ENCODE measurements at regions not wholly inside any gene's neighbourhood (a gene's known extent, or its start where the extent isn't known, plus 50 kb on each side); places are given as distances from the start of the nearest gene placed in this dataset.

DNA sequence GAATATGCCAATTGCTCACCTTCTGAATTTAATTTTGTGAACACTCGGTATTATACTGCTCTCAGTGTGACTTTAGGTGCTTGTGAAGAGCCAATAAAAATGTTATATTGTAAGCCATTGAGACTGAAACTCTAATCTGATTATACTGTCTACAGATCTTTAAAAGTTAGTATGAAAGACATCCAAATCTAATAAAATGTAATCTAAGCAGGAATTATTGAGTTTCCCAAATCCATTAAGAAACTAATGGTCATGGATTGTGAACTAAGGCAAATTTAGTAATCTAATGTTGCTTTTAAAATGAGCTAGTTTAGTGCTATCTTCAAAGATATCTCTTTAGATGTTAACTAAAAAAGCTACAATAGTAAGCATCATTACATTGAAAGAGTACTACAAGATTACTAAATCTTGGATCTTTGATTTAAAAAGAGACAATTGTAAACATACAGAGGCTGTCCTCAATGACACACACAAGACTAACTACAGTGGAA, 1132.4 kb upstream of the B3GALT2 start:
- H3K4me3 ChIP-seq (ENCODE audit: low read depth, low read length), result no peak overlapping the region
- ChIA-PET POLR2A (no interaction called here), CTCF (no interaction called here)
- no peak for TF ChIP-seq CTCF (IDR thresholded peaks at IDR 0.05; ENCODE audit: insufficient read depth, low read length, missing control alignments)
- DNase-seq (ENCODE audit: low read depth, low spot score), result no peak

DNA sequence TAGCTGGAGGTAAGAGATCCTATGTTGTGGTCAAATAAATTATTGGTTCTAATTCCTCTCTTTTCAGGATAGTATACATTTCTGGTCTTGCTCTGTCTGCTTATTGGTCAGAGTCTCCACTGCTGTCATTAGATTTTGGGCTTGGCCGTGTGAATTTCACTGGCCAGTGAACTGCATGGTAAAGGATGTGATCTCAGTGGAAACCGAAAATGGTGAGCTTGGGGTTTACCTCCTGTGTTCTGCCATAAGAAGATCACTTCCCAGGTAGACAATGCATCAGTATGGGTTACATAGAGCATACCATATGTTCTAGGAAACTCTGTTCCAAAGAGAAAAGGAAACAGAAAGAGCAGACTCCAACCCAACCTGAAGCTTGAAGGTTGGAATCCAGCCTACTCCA, 1123.3 kb upstream of the B3GALT2 start:
- TF ChIP-seq CTCF (IDR thresholded peaks at IDR 0.05; ENCODE audit: insufficient read depth, low read length, missing control alignments), result no peak
- CTCF ChIA-PET, result no interaction called here
- no peak for DNase-seq (ENCODE audit: low read depth, low spot score)
- POLR2A ChIA-PET, result no interaction called here
- H3K4me3 ChIP-seq (ENCODE audit: low read depth, low read length), result no peak overlapping the region

DNA sequence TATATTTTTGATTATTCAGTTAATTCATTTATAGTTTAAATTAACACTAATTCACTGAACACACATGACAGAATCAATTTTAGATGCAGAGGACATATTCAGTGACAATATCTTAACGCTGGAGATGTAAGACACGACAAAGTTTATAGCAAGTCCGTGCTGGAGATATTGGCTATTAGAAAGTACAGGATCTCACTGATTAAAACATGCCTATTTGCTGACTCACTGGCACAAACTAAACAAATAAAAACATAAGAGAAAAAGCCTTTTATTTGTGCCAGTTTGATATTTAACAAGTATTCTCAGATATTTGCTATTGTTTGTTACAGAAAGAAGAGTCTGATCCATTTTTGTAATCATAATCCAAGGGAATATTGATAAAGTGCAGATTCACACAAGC, 1122.9 kb upstream of the B3GALT2 start:
- no peak for DNase-seq (ENCODE audit: low read depth, low spot score)
- no peak for TF ChIP-seq CTCF (IDR thresholded peaks at IDR 0.05; ENCODE audit: insufficient read depth, low read length, missing control alignments)
- ChIA-PET POLR2A (no interaction called here), CTCF (no interaction called here)
- no peak overlapping the region for H3K4me3 ChIP-seq (ENCODE audit: low read depth, low read length)

- H3K4me3 ChIP-seq (ENCODE audit: low read depth, low read length), result no peak overlapping the region
- ChIA-PET POLR2A (no interaction called here), CTCF (no interaction called here)
- TF ChIP-seq CTCF (IDR thresholded peaks at IDR 0.05; ENCODE audit: insufficient read depth, low read length, missing control alignments), result no peak
- DNase-seq (ENCODE audit: low read depth, low spot score), result no peak
These were observed 1114.4 kb upstream of the B3GALT2 start for GRCh38 chr1:194300776-194301175.

DNA sequence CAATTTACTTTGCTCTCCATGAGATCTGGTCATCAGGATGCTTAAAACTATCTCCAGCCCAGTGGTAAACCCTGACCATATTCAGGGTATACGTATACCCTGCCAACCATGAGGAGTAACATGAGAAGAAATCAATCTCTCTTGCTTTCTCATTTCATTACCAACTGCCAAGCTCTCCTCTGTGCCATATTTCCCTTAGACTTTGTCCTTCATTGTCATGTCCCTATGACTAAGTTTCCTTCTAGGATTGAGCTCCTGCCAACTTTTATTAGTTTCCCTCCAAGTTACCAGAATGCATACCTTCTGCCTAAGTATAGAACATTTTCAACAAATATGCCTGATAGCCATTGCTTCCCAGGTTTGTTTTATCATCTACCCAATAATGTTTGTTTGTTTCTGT, 1113.9 kb upstream of the B3GALT2 start:
- CTCF ChIA-PET, result no interaction called here
- H3K4me3 ChIP-seq (ENCODE audit: low read depth, low read length), result no peak overlapping the region
- DNase-seq (ENCODE audit: low read depth, low spot score), result no peak
- POLR2A ChIA-PET, result no interaction called here
- TF ChIP-seq CTCF (IDR thresholded peaks at IDR 0.05; ENCODE audit: insufficient read depth, low read length, missing control alignments), result no peak

DNA sequence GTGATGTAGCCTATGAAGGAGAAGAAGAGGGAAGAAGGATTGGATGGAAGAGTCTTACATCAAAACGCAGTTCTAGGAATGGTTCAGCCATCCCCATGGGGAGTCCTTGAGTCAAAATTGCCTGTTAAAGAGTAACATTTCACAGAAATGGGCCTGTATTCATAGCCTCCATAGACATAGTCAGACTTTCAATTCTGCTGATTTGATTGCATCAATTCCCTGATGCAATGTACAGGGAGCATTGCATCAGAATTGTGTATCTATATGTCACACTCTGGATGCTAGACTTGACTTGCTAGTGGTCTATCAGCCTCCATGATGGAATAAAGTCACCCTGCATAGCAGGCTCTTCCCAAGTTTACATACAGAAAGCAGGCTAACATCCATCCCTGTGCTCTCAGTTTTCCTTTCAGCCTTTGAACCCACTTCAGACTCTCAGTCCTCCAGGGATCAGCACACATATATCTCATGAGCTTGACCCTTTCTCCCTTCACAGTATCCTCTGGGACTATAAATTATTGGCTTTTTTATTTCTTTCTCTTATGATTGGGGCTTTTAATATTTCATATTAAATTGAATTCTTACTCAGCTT, 1111.7 kb upstream of the B3GALT2 start:
- CTCF ChIA-PET, result no interaction called here
- H3K4me3 ChIP-seq (ENCODE audit: low read depth, low read length), result no peak overlapping the region
- no peak for DNase-seq (ENCODE audit: low read depth, low spot score)
- no peak for TF ChIP-seq CTCF (IDR thresholded peaks at IDR 0.05; ENCODE audit: insufficient read depth, low read length, missing control alignments)
- POLR2A ChIA-PET, result no interaction called here

All from AG04449 (cell line).